Brain microvascular endothelial cell (primary cell): ENCODE measurements at regions not wholly inside any gene's neighbourhood (a gene's known extent, or its start where the extent isn't known, plus 50 kb on each side); places are given as distances from the start of the nearest gene placed in this dataset.

Experiments used
- DNase-seq: peaks from one replicate; pipeline ENCODE4 v3.0.0-alpha.2; 2020
- H3K27ac ChIP-seq: fragments of 250-450 bp; sonication (Bioruptor Pico); 2 replicates; pipeline ENCODE4 v1.5.1; 2020; ENCODE audit warnings: mild to moderate bottlenecking, moderate library complexity
- H3K27me3 ChIP-seq: fragments of 250-450 bp; sonication (Bioruptor Pico); replicated peaks from 2 replicates; pipeline ENCODE4 v1.5.1; 2020; ENCODE audit warnings: mild to moderate bottlenecking
- H3K36me3 ChIP-seq: fragments of 250-450 bp; sonication (Bioruptor Pico); replicated peaks from 2 replicates; pipeline ENCODE4 v1.5.1; 2020; ENCODE audit warnings: mild to moderate bottlenecking
- H3K4me3 ChIP-seq: 2 replicates; pipeline ENCODE4 v1.5.1; 2011; ENCODE audit warnings: low read depth, mild to moderate bottlenecking, control low read depth, low read length, moderate library complexity
- in situ Hi-C: cut with HindIII; loops from 2 replicates; pipeline ENCODE4 v1.10.0; 2017; ENCODE audit warnings: low sequenced_read_pairs, low pct_ligation_motif_present
- TF ChIP-seq, protein P1 (sequence below): IDR thresholded peaks from 2 replicates; pipeline ENCODE4 v1.5.1; 2011; ENCODE audit warnings: low read depth, mild to moderate bottlenecking, moderate library complexity, low read length, control low read depth, inconsistent platforms; ENCODE audit errors: missing control alignments

DNA sequence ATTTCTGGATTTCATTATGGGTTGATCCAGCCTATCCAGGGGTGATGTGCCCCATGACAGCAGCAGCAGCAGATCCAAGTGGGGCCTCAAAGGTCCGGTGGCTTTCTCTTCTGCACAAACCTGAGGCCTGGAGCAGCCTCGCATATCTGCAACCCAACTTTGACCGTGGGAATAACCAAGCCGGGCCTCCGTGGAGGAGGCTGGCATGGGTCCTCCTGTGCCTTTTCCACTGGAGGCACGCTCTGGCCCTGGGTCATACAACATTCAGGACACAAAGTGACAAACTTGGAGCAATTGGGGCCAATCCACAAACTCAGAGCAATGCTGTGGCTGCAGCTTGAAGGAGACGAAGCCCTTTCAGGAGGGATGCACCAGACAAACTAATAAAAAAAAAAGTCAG is 330.0 kb upstream of the MKI67 start:
- DNase-seq = no peak
- Histone ChIP-seq H3K27ac (no peak overlapping the region), H3K4me3 (no peak overlapping the region), H3K36me3 (no peaks in the 10 kb centered on the region), H3K27me3 (no peaks in the 10 kb centered on the region)
- in situ Hi-C loops = no loop called here
- TF ChIP-seq, protein P1, sequence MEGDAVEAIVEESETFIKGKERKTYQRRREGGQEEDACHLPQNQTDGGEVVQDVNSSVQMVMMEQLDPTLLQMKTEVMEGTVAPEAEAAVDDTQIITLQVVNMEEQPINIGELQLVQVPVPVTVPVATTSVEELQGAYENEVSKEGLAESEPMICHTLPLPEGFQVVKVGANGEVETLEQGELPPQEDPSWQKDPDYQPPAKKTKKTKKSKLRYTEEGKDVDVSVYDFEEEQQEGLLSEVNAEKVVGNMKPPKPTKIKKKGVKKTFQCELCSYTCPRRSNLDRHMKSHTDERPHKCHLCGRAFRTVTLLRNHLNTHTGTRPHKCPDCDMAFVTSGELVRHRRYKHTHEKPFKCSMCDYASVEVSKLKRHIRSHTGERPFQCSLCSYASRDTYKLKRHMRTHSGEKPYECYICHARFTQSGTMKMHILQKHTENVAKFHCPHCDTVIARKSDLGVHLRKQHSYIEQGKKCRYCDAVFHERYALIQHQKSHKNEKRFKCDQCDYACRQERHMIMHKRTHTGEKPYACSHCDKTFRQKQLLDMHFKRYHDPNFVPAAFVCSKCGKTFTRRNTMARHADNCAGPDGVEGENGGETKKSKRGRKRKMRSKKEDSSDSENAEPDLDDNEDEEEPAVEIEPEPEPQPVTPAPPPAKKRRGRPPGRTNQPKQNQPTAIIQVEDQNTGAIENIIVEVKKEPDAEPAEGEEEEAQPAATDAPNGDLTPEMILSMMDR = no peak

DNA sequence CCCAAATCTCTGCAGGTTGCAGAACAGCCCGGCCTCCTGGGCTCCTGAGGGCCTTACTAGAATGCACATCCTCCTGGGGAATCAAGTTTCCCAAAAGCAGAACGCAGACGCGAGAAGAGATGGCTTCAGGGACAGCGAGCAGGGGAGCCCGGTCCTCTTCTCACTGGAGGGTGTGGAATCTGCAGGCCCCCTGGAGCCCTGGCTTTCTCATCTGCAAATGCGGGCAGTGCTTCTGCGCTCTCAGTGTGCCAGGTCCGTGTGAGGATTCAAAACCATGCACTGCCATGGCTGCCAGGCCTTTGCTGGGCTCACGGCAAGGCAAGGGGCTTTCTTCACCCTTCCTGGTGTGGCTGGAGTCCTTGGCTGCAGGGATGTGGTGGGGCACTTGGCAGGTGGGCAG is 330.9 kb upstream of the MKI67 start:
- in situ Hi-C loops = no loop called here
- H3K27me3 ChIP-seq = no peaks in the 10 kb centered on the region
- no peak overlapping the region for H3K27ac ChIP-seq
- TF ChIP-seq, protein P1 = no peak
- DNase-seq = no peak
- H3K36me3 ChIP-seq = no peaks in the 10 kb centered on the region
- no peak overlapping the region for H3K4me3 ChIP-seq

- H3K4me3 ChIP-seq = no peak overlapping the region
- H3K27ac ChIP-seq = no peak overlapping the region
- no peak for DNase-seq
- H3K27me3 ChIP-seq = no peaks in the 10 kb centered on the region
- TF ChIP-seq, protein P1 = no peak
- in situ Hi-C loops = no loop called here
- no peaks in the 10 kb centered on the region for H3K36me3 ChIP-seq
These were observed 335.8 kb upstream of the MKI67 start for GRCh38 chr10:128461991-128462390.

- in situ Hi-C loops = no loop called here
- Histone ChIP-seq H3K27ac (no peak overlapping the region), H3K4me3 (no peak overlapping the region), H3K27me3 (no peaks in the 10 kb centered on the region), H3K36me3 (no peaks in the 10 kb centered on the region)
- TF ChIP-seq, protein P1 = no peak
- no peak for DNase-seq
These were observed 336.6 kb upstream of the MKI67 start for GRCh38 chr10:128462844-128463243.

DNA sequence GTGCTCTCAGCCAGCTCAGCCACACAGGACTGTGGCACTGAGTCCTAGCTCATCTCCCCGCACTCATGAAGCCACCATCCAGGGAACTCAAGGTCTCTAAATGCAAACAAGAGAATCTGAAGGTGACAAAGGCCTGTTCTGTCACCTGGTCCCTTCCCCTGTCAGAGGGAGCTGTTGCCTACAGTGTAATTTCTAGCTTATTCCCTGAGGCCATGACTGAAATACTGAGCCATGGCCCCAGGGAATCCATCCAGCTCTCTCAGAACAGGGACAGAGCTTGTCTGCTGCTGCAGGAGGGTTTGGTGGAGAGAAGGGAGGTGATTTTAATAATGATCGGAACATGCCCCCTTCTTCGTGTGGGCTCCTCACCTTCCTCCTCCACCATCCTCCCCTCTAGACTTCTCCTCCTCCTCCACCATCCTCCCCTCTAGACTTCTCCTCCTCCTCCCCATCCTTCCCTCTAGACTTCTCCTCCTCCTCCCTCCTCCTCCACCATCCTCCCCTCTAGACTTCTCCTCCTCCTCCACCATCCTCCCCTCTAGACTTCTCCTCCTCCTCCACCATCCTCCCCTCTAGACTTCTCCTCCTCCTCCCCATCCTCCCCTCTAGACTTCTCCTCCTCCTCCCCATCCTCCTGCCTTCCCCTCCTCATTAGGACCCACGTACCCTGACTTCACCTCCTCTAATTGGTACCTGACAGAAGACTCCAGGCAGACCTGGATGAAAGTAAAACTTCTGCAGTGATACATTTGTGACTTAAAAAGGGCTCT is 338.0 kb upstream of the MKI67 start:
- DNase-seq = peak; percentile 8
- in situ Hi-C loops = no loop called here

More for the DNA sequence above, 338.0 kb upstream of the MKI67 start:
- H3K36me3 ChIP-seq = no peaks in the 10 kb centered on the region
- H3K4me3 ChIP-seq = no peak overlapping the region
- TF ChIP-seq, protein P1 = no peak
- no peak overlapping the region for H3K27ac ChIP-seq
- H3K27me3 ChIP-seq = no peaks in the 10 kb centered on the region
